ENCODE measurements at regions not wholly inside any gene's neighbourhood (a gene's known extent, or its start where the extent isn't known, plus 50 kb on each side); places are given as distances from the start of the nearest gene placed in this dataset.

- no peaks in the 10 kb centered on the region for H3F3A ChIP-seq (ENCODE audit: insufficient read depth, low read length, poor library complexity, severe bottlenecking)
- H3K9me2 ChIP-seq (ENCODE audit: insufficient read depth, low read length): no peaks in the 10 kb centered on the region
- TF ChIP-seq EP300 (conservative IDR thresholded peaks at IDR 0.05; ENCODE audit: poor library complexity, severe bottlenecking) (no peak), RAD21 (conservative IDR thresholded peaks at IDR 0.05) (no peak), TAF1 (IDR thresholded peaks at IDR 0.05; ENCODE audit: low read depth) (no peak), SMC3 (conservative IDR thresholded peaks at IDR 0.05; ENCODE audit: poor library complexity) (no peak), MXI1 (conservative IDR thresholded peaks at IDR 0.05; ENCODE audit: poor library complexity, severe bottlenecking) (no peak), POLR2AphosphoS5 (IDR thresholded peaks at IDR 0.05) (no peak), CTCF (IDR thresholded peaks at IDR 0.05; ENCODE audit: poor library complexity, severe bottlenecking) (no peak), EZH2 (IDR thresholded peaks at IDR 0.05; ENCODE audit: borderline replicate concordance, insufficient read depth, low read length, poor library complexity, severe bottlenecking) (no peak)
- TF ChIP-seq, protein P1, sequence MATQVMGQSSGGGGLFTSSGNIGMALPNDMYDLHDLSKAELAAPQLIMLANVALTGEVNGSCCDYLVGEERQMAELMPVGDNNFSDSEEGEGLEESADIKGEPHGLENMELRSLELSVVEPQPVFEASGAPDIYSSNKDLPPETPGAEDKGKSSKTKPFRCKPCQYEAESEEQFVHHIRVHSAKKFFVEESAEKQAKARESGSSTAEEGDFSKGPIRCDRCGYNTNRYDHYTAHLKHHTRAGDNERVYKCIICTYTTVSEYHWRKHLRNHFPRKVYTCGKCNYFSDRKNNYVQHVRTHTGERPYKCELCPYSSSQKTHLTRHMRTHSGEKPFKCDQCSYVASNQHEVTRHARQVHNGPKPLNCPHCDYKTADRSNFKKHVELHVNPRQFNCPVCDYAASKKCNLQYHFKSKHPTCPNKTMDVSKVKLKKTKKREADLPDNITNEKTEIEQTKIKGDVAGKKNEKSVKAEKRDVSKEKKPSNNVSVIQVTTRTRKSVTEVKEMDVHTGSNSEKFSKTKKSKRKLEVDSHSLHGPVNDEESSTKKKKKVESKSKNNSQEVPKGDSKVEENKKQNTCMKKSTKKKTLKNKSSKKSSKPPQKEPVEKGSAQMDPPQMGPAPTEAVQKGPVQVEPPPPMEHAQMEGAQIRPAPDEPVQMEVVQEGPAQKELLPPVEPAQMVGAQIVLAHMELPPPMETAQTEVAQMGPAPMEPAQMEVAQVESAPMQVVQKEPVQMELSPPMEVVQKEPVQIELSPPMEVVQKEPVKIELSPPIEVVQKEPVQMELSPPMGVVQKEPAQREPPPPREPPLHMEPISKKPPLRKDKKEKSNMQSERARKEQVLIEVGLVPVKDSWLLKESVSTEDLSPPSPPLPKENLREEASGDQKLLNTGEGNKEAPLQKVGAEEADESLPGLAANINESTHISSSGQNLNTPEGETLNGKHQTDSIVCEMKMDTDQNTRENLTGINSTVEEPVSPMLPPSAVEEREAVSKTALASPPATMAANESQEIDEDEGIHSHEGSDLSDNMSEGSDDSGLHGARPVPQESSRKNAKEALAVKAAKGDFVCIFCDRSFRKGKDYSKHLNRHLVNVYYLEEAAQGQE (IDR thresholded peaks at IDR 0.05; ENCODE audit: borderline replicate concordance): no peak
- H3K9me3 ChIP-seq (ENCODE audit: low read length): no peaks in the 10 kb centered on the region
- H3K27me3 ChIP-seq (ENCODE audit: insufficient read depth, low read depth, low read length): no peaks in the 10 kb centered on the region
- no peaks in the 10 kb centered on the region for H4K20me1 ChIP-seq (ENCODE audit: insufficient read depth)
- no peak overlapping the region for H3K4me2 ChIP-seq (ENCODE audit: low read length)
- no peak overlapping the region for H3K4me3 ChIP-seq (ENCODE audit: low read length)
- H3K27ac ChIP-seq (ENCODE audit: low read length): no peak overlapping the region
- no peak overlapping the region for H3K9ac ChIP-seq (ENCODE audit: low read length)
- H3K36me3 ChIP-seq (ENCODE audit: insufficient read depth, low read length): no peaks in the 10 kb centered on the region
- no peak overlapping the region for H2AFZ ChIP-seq (ENCODE audit: low read depth, low read length)
- no peaks in the 10 kb centered on the region for H3K79me2 ChIP-seq (replicated peaks; ENCODE audit: insufficient read depth, low read length)
Observed at GRCh38 chr15:57795261-57795660, 88.7 kb downstream of the POLR2M start.

GRCh38 chr15:57796146-57796545 lies 89.6 kb downstream of the POLR2M start:
- Histone ChIP-seq H3K27ac (ENCODE audit: low read length) (no peak overlapping the region), H2AFZ (ENCODE audit: low read depth, low read length) (no peak overlapping the region), H3F3A (ENCODE audit: insufficient read depth, low read length, poor library complexity, severe bottlenecking) (no peaks in the 10 kb centered on the region), H3K27me3 (ENCODE audit: insufficient read depth, low read depth, low read length) (no peaks in the 10 kb centered on the region), H4K20me1 (ENCODE audit: insufficient read depth) (no peaks in the 10 kb centered on the region), H3K4me2 (ENCODE audit: low read length) (no peak overlapping the region), H3K4me3 (ENCODE audit: low read length) (no peak overlapping the region), H3K9me3 (ENCODE audit: low read length) (no peaks in the 10 kb centered on the region), H3K9me2 (ENCODE audit: insufficient read depth, low read length) (no peaks in the 10 kb centered on the region), H3K36me3 (ENCODE audit: insufficient read depth, low read length) (no peaks in the 10 kb centered on the region), H3K79me2 (replicated peaks; ENCODE audit: insufficient read depth, low read length) (no peaks in the 10 kb centered on the region), H3K9ac (ENCODE audit: low read length) (no peak overlapping the region)
- TF ChIP-seq EP300 (conservative IDR thresholded peaks at IDR 0.05; ENCODE audit: poor library complexity, severe bottlenecking) (no peak), TAF1 (IDR thresholded peaks at IDR 0.05; ENCODE audit: low read depth) (no peak), CTCF (IDR thresholded peaks at IDR 0.05; ENCODE audit: poor library complexity, severe bottlenecking) (no peak), EZH2 (IDR thresholded peaks at IDR 0.05; ENCODE audit: borderline replicate concordance, insufficient read depth, low read length, poor library complexity, severe bottlenecking) (no peak), MXI1 (conservative IDR thresholded peaks at IDR 0.05; ENCODE audit: poor library complexity, severe bottlenecking) (no peak), SMC3 (conservative IDR thresholded peaks at IDR 0.05; ENCODE audit: poor library complexity) (no peak), POLR2AphosphoS5 (IDR thresholded peaks at IDR 0.05) (no peak), RAD21 (conservative IDR thresholded peaks at IDR 0.05) (no peak)
- TF ChIP-seq, protein P1 (IDR thresholded peaks at IDR 0.05; ENCODE audit: borderline replicate concordance): no peak
